ENCODE measurements at regions not wholly inside any gene's neighbourhood (a gene's known extent, or its start where the extent isn't known, plus 50 kb on each side); places are given as distances from the start of the nearest gene placed in this dataset.

- no peak for DNase-seq (ENCODE audit: low read depth in 2 of 3, low spot score in 2 of 3)
Observed at GRCh38 chr6:44674226-44675155, 287.0 kb downstream of the CDC5L start.

- DNase-seq (ENCODE audit: low read depth in 2 of 3, low spot score in 2 of 3) = no peak
Observed at GRCh38 chr6:44675449-44675848, 287.9 kb downstream of the CDC5L start.

- no peak for DNase-seq (ENCODE audit: low read depth in 2 of 3, low spot score in 2 of 3)
Observed at GRCh38 chr6:44676246-44676790, 288.8 kb downstream of the CDC5L start.

- no peak for DNase-seq (ENCODE audit: low read depth in 2 of 3, low spot score in 2 of 3)
Observed at GRCh38 chr6:44676826-44677433, 289.4 kb downstream of the CDC5L start.

GRCh38 chr6:44678252-44678935 is 290.9 kb downstream of the CDC5L start:
- DNase-seq (ENCODE audit: low read depth in 2 of 3, low spot score in 2 of 3) = no peak

GRCh38 chr6:44679438-44680201 is 292.1 kb downstream of the CDC5L start:
- no peak for DNase-seq (ENCODE audit: low read depth in 2 of 3, low spot score in 2 of 3)

GRCh38 chr6:44680202-44680720 is 292.8 kb downstream of the CDC5L start:
- no peak for DNase-seq (ENCODE audit: low read depth in 2 of 3, low spot score in 2 of 3)

- DNase-seq (ENCODE audit: low read depth in 2 of 3, low spot score in 2 of 3) = no peak
Observed at GRCh38 chr6:44681761-44682160, 294.3 kb downstream of the CDC5L start.

- DNase-seq (ENCODE audit: low read depth in 2 of 3, low spot score in 2 of 3) = no peak
Observed at GRCh38 chr6:44682280-44682679, 294.8 kb downstream of the CDC5L start.

- no peak for DNase-seq (ENCODE audit: low read depth in 2 of 3, low spot score in 2 of 3)
Observed at GRCh38 chr6:44682987-44683779, 295.7 kb downstream of the CDC5L start.

- DNase-seq (ENCODE audit: low read depth in 2 of 3, low spot score in 2 of 3) = no peak
Observed at GRCh38 chr6:44685213-44685612, 297.7 kb downstream of the CDC5L start.

- DNase-seq (ENCODE audit: low read depth in 2 of 3, low spot score in 2 of 3) = no peak
Observed at GRCh38 chr6:44696099-44696498, 308.6 kb downstream of the CDC5L start.

- no peak for DNase-seq (ENCODE audit: low read depth in 2 of 3, low spot score in 2 of 3)
Observed at GRCh38 chr6:44696686-44697085, 309.2 kb downstream of the CDC5L start.

- DNase-seq (ENCODE audit: low read depth in 2 of 3, low spot score in 2 of 3) = no peak
Observed at GRCh38 chr6:44697327-44697726, 309.8 kb downstream of the CDC5L start.

GRCh38 chr6:44698602-44699001 is 311.1 kb downstream of the CDC5L start:
- DNase-seq (ENCODE audit: low read depth in 2 of 3, low spot score in 2 of 3) = no peak

GRCh38 chr6:44699082-44699481 is 311.6 kb downstream of the CDC5L start:
- DNase-seq (ENCODE audit: low read depth in 2 of 3, low spot score in 2 of 3) = no peak

GRCh38 chr6:44699851-44700250 is 312.3 kb downstream of the CDC5L start:
- DNase-seq (ENCODE audit: low read depth in 2 of 3, low spot score in 2 of 3) = no peak

GRCh38 chr6:44700422-44700821 is 312.9 kb downstream of the CDC5L start:
- DNase-seq (ENCODE audit: low read depth in 2 of 3, low spot score in 2 of 3) = no peak

- DNase-seq (ENCODE audit: low read depth in 2 of 3, low spot score in 2 of 3) = no peak
Observed at GRCh38 chr6:44701038-44701636, 313.6 kb downstream of the CDC5L start.
